Astrocyte (in vitro differentiated cells and primary cell): ENCODE measurements at regions not wholly inside any gene's neighbourhood (a gene's known extent, or its start where the extent isn't known, plus 50 kb on each side); places are given as distances from the start of the nearest gene placed in this dataset.

Experiments used
- EZH2 ChIP-seq: IDR thresholded peaks from 2 replicates; pipeline ENCODE4 v1.6.1; 2012; ENCODE audit warnings: mild to moderate bottlenecking, low read length, inconsistent platforms; ENCODE audit not compliant: insufficient read depth
- TF ChIP-seq, protein P1 (sequence below): IDR thresholded peaks from 2 replicates; pipeline ENCODE4 v1.5.1; 2011; ENCODE audit warnings: low read depth, mild to moderate bottlenecking, inconsistent platforms, low read length, moderate library complexity; ENCODE audit not compliant: insufficient read depth

DNA sequence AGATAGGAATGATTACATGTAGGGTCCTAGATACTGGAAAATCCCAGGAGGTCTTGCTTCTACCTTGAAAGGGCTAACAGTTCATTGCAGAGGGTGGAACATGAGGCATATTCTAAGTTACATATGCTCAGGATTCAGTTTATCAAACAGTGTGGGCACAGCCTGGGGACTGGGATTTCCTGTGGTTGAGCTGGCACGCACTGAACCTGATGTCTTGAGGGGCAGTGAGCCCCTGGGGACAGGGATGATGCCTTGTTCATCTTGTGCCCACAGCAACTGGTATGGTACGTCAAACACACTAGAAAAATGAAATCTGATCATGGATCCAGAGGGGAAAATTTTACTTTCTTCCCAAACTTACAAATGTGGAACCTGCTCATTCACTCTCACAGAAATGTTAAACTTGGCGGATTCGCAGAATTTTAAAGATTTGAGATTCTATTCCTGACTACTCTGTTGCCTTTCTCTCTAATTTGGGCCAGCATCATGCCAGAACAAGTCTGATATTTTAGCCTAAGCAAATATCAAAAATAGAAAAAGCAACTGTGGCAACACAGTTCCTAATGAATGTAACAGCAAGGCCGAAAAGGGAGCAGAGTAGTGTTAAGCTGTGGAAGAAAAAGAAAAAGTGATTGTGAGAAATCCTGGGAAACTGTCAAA, 68.2 kb upstream of the COL24A1 start:
- TF ChIP-seq, protein P1, sequence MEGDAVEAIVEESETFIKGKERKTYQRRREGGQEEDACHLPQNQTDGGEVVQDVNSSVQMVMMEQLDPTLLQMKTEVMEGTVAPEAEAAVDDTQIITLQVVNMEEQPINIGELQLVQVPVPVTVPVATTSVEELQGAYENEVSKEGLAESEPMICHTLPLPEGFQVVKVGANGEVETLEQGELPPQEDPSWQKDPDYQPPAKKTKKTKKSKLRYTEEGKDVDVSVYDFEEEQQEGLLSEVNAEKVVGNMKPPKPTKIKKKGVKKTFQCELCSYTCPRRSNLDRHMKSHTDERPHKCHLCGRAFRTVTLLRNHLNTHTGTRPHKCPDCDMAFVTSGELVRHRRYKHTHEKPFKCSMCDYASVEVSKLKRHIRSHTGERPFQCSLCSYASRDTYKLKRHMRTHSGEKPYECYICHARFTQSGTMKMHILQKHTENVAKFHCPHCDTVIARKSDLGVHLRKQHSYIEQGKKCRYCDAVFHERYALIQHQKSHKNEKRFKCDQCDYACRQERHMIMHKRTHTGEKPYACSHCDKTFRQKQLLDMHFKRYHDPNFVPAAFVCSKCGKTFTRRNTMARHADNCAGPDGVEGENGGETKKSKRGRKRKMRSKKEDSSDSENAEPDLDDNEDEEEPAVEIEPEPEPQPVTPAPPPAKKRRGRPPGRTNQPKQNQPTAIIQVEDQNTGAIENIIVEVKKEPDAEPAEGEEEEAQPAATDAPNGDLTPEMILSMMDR, result no peak
- TF ChIP-seq EZH2, result no peak
